OCI-LY1 (cell line): ENCODE measurements at regions not wholly inside any gene's neighbourhood (a gene's known extent, or its start where the extent isn't known, plus 50 kb on each side); places are given as distances from the start of the nearest gene placed in this dataset.

Experiments
- EZH2 ChIP-seq: fragments of 200-600 bp; sonication (generic), shearing (Covaris generic); IDR thresholded peaks from 2 replicates; pipeline ENCODE4 v1.8.0; 2017; ENCODE audit warnings: borderline replicate concordance, mixed run types, mild to moderate bottlenecking, antibody characterized with exemption, low read length, moderate library complexity, mixed read lengths
- TF ChIP-seq, protein P1 (sequence below): fragments of 200-600 bp; sonication (generic), shearing (Covaris generic); IDR thresholded peaks from 2 replicates; pipeline ENCODE4 v1.5.1; 2017; ENCODE audit warnings: mild to moderate bottlenecking, antibody characterized with exemption, low read length, moderate library complexity, mixed read lengths

DNA sequence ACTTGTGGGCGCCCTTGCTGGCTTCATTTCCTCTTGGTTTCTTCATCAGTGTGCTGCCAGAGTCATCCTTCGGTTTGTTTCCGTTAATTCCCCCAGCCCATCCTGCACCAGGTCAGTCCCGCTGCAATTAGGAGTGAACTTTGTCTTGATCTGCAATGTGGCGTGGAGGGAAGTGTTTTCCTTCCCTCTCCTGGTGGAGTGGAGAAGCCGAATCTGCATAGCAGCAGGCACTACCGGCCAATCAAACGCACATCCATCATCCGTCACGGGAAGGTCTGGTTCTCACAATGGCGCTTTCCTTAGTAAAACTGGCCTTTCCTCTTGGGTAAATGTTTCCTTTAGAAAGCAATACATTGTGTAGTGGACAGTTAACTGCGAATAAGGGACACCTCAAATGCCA, 337.5 kb downstream of the CXCL12 start:
- TF ChIP-seq, protein P1, sequence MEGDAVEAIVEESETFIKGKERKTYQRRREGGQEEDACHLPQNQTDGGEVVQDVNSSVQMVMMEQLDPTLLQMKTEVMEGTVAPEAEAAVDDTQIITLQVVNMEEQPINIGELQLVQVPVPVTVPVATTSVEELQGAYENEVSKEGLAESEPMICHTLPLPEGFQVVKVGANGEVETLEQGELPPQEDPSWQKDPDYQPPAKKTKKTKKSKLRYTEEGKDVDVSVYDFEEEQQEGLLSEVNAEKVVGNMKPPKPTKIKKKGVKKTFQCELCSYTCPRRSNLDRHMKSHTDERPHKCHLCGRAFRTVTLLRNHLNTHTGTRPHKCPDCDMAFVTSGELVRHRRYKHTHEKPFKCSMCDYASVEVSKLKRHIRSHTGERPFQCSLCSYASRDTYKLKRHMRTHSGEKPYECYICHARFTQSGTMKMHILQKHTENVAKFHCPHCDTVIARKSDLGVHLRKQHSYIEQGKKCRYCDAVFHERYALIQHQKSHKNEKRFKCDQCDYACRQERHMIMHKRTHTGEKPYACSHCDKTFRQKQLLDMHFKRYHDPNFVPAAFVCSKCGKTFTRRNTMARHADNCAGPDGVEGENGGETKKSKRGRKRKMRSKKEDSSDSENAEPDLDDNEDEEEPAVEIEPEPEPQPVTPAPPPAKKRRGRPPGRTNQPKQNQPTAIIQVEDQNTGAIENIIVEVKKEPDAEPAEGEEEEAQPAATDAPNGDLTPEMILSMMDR, result no peak
- no peak for TF ChIP-seq EZH2
